ENCODE measurements at regions not wholly inside any gene's neighbourhood (a gene's known extent, or its start where the extent isn't known, plus 50 kb on each side); places are given as distances from the start of the nearest gene placed in this dataset.

GRCh38 chr2:156021146-156022040, 311.1 kb downstream of the NR4A2 start:
- no peak overlapping the region for H3K4me3 Mint-ChIP-seq
- no peak overlapping the region for H3K23ac ChIP-seq (ENCODE audit: insufficient read length, low read depth, low read length)
- H3K4me1 Mint-ChIP-seq: peaks cover 7% of the 10 kb centered on the region in 2 experiments
- H3K27me3 Mint-ChIP-seq (ENCODE audit: low read depth): no peaks in the 10 kb centered on the region
- H3K27me3 ChIP-seq (ENCODE audit: insufficient read depth, low read length): no peaks in the 10 kb centered on the region
- no peak overlapping the region for H3K27ac ChIP-seq (ENCODE audit: insufficient read length, low read depth, low read length)
- H3K23me2 ChIP-seq (ENCODE audit: insufficient read length, low read depth, low read length, poor library complexity, severe bottlenecking): no peaks in the 10 kb centered on the region
- no peaks in the 10 kb centered on the region for H3K79me1 ChIP-seq (ENCODE audit: insufficient read depth, low read depth, low read length, poor library complexity, severe bottlenecking)
- H2AK5ac ChIP-seq (ENCODE audit: insufficient read length, low read length): no peak overlapping the region
- no CpG with 5 or more reads among the region's 3 CpGs for WGBS (ENCODE audit: extremely low coverage, insufficient read length, low lambda C conversion rate)
- no peaks in the 10 kb centered on the region for H3K9me3 Mint-ChIP-seq
- H3K4ac ChIP-seq (ENCODE audit: low read depth, low read length): no peak overlapping the region
- no peaks in the 10 kb centered on the region for H4K20me1 ChIP-seq (ENCODE audit: control insufficient read depth, insufficient read depth, insufficient read length)
- H3K9ac ChIP-seq (ENCODE audit: extremely low read depth, insufficient read length, low read length): no peak overlapping the region
- no peaks in the 10 kb centered on the region for H3K36me3 Mint-ChIP-seq (ENCODE audit: insufficient read depth in 1 of 3, low read depth in 3 of 3)
- H4K8ac ChIP-seq (replicated peaks; ENCODE audit: insufficient read length, low read depth, low read length): no peak overlapping the region
- no peaks in the 10 kb centered on the region for H3K9me3 ChIP-seq (ENCODE audit: control insufficient read depth, low read depth, low read length)
- H3T11ph ChIP-seq (ENCODE audit: low read length): no peak overlapping the region
- no peak for DNase-seq
- H2BK5ac ChIP-seq (ENCODE audit: insufficient read length, low read length): no peak overlapping the region
- no peak overlapping the region for H4K91ac ChIP-seq (ENCODE audit: insufficient read length, low read depth, low read length)
- no peak overlapping the region for H2BK120ac ChIP-seq (ENCODE audit: low read depth, low read length, poor library complexity, severe bottlenecking)
- no peak overlapping the region for H4K5ac ChIP-seq (ENCODE audit: insufficient read length, low read depth, low read length)
- H2BK12ac ChIP-seq (ENCODE audit: insufficient read length, low read depth, low read length): no peak overlapping the region
- no peak overlapping the region for H3K14ac ChIP-seq (ENCODE audit: insufficient read depth, low read length)
- no peak overlapping the region for H2AFZ ChIP-seq (ENCODE audit: low read length)
- no peak overlapping the region for H2BK20ac ChIP-seq (ENCODE audit: low read depth, low read length, poor library complexity, severe bottlenecking)
- no peak overlapping the region; a peak in 2 of 7 replicates for H3K27ac Mint-ChIP-seq
- no peaks in the 10 kb centered on the region for H3K79me2 ChIP-seq (ENCODE audit: insufficient read depth, low read length)
- no peak for TF ChIP-seq CTCF (conservative IDR thresholded peaks at IDR 0.05)
- no peak overlapping the region for H3K56ac ChIP-seq (ENCODE audit: insufficient read length, low read depth, low read length)
- no peak overlapping the region for H3K18ac ChIP-seq (ENCODE audit: insufficient read length, low read depth, low read length)
- peaks cover 2% of the 10 kb centered on the region; the same call in 1 of the 2 replicates for H3K4me1 ChIP-seq (ENCODE audit: insufficient read depth, low read length)
- H2BK15ac ChIP-seq (ENCODE audit: low read depth, low read length): no peak overlapping the region
- no peak overlapping the region for H3K4me2 ChIP-seq (ENCODE audit: insufficient read depth, insufficient read length, low read length)

All from H9 (cell line).